Mammary epithelial cell (primary cell): ENCODE measurements at regions not wholly inside any gene's neighbourhood (a gene's known extent, or its start where the extent isn't known, plus 50 kb on each side); places are given as distances from the start of the nearest gene placed in this dataset.

Experiments
- CTCF ChIP-seq, 2 donors: IDR thresholded peaks in 1 of 2; conservative IDR thresholded peaks in 1 of 2; 2 replicates each; pipeline ENCODE4 v1.5.1; 2011 to 2012; ENCODE audit warnings: inconsistent platforms in 2 of 2, low read length in 2 of 2, mild to moderate bottlenecking in 2 of 2, control low read depth in 1 of 2, low read depth in 1 of 2; ENCODE audit not compliant: insufficient read depth in 1 of 2; ENCODE audit errors: extremely low read depth in 1 of 2
- EZH2 ChIP-seq: IDR thresholded peaks from 2 replicates; pipeline ENCODE4 v1.6.1; 2012; ENCODE audit warnings: low read length, inconsistent platforms, borderline replicate concordance

- TF ChIP-seq EZH2 (no peak), CTCF (conservative IDR thresholded peaks at IDR 0.05 in 1 of 2, IDR thresholded peaks at IDR 0.05 in 1 of 2; ENCODE audit: extremely low read depth in 1 of 2, insufficient read depth in 1 of 2, low read depth in 1 of 2, low read length in 2 of 2) (no peak)
Observed at GRCh38 chr1:96588416-96588995, 133.1 kb upstream of the PTBP2 start.
